SK-N-SH (cell line): ENCODE measurements at regions not wholly inside any gene's neighbourhood (a gene's known extent, or its start where the extent isn't known, plus 50 kb on each side); places are given as distances from the start of the nearest gene placed in this dataset.

Experiments
- CTCF ChIA-PET: fragments of 300-600, 350-600 bp; formaldehyde crosslinking; extraction: SDS; loops from one replicate; lab custom pipeline; 2021; lab: Yijun Ruan, JAX
- POLR2A ChIA-PET: fragments of 350-600 bp; sonication (Branson Sonifier 250); formaldehyde crosslinking; extraction: SDS; loops from one replicate; lab custom pipeline; 2020; ENCODE audit warnings: antibody characterized with exemption, inconsistent platforms; lab: Yijun Ruan, JAX
- DNase-seq: peaks from one replicate; pipeline ENCODE4 v3.0.0; 2012
- H2AFZ ChIP-seq: fragments of 200-600 bp; sonication (generic); 2 replicates; pipeline ENCODE4 v1.8.1; 2016; ENCODE audit warnings: antibody characterized with exemption, mild to moderate bottlenecking, low read depth
- H3F3A ChIP-seq: fragments of 200-600 bp; sonication (generic); replicated peaks from 2 replicates; pipeline ENCODE3; 2016; ENCODE audit warnings: antibody characterized with exemption, mild to moderate bottlenecking; ENCODE audit not compliant: insufficient read depth
- H3K27ac ChIP-seq, 2 experiments: fragments of 200-500 bp in 1 of 2; fragments of 200-600 bp in 1 of 2; sonication (Bioruptor generic) in 1 of 2; sonication (generic), shearing (Covaris generic) in 1 of 2; 2 replicates each; pipeline versions ENCODE4 v1.5.1 to v1.6.1; 2014 to 2016; ENCODE audit warnings: low read depth in 2 of 2, inconsistent platforms in 1 of 2, low read length in 1 of 2, mild to moderate bottlenecking in 1 of 2, mixed read lengths in 1 of 2
- H3K27me3 ChIP-seq: fragments of 200-600 bp; sonication (generic), shearing (Covaris generic); 2 replicates; pipeline ENCODE4 v1.6.1; 2016; ENCODE audit warnings: mixed run types; ENCODE audit not compliant: insufficient read depth
- H3K36me3 ChIP-seq, 2 experiments: fragments of 200-500 bp in 1 of 2; fragments of 200-600 bp in 1 of 2; sonication (Bioruptor generic) in 1 of 2; sonication (generic) in 1 of 2; replicated peaks in 1 of 2; 2 replicates each; pipeline versions ENCODE3 to v1.5.1; 2014 to 2016; ENCODE audit warnings: low read length in 1 of 2, mild to moderate bottlenecking in 1 of 2; ENCODE audit not compliant: insufficient read depth in 2 of 2, control insufficient read depth in 1 of 2
- H3K4me1 ChIP-seq, 2 experiments: fragments of 200-500 bp in 1 of 2; fragments of 200-600 bp in 1 of 2; sonication (Bioruptor generic) in 1 of 2; sonication (generic), shearing (Covaris generic) in 1 of 2; 2 replicates each; pipeline versions ENCODE4 v1.5.1 to v1.6.1; 2014 to 2016; ENCODE audit warnings: low read depth in 1 of 2, low read length in 1 of 2, mixed run types in 1 of 2; ENCODE audit not compliant: insufficient read depth in 2 of 2, control insufficient read depth in 1 of 2
- H3K4me2 ChIP-seq: fragments of 200-600 bp; sonication (generic), shearing (Covaris generic); 2 replicates; pipeline ENCODE4 v1.6.1; 2017; ENCODE audit warnings: mixed run types
- H3K4me3 ChIP-seq, 2 experiments: fragments of 200-500 bp in 1 of 2; fragments of 200-600 bp in 1 of 2; sonication (Bioruptor generic) in 1 of 2; sonication (generic), shearing (Covaris generic) in 1 of 2; 2 replicates each; pipeline versions ENCODE4 v1.5.1 to v1.8.1; 2014 to 2016; ENCODE audit warnings: low read depth in 2 of 2, inconsistent platforms in 1 of 2, low read length in 1 of 2, mild to moderate bottlenecking in 1 of 2, mixed read lengths in 1 of 2, moderate library complexity in 1 of 2
- H3K79me2 ChIP-seq: fragments of 200-600 bp; sonication (generic); 2 replicates; pipeline ENCODE4 v1.8.1; 2017; ENCODE audit warnings: mild to moderate bottlenecking; ENCODE audit not compliant: insufficient read depth
- H3K9ac ChIP-seq: fragments of 200-600 bp; sonication (generic); 2 replicates; pipeline ENCODE4 v1.6.1; 2017; ENCODE audit warnings: mixed run types
- H3K9me2 ChIP-seq: fragments of 200-600 bp; sonication (generic); 2 replicates; pipeline ENCODE4 v1.6.1; 2017; ENCODE audit warnings: mixed run types
- H3K9me3 ChIP-seq: fragments of 200-600 bp; sonication (generic); 2 replicates; pipeline ENCODE4 v1.6.1; 2017; ENCODE audit warnings: mixed run types, mild to moderate bottlenecking, moderate library complexity
- H4K20me1 ChIP-seq: fragments of 200-600 bp; sonication (generic); 2 replicates; pipeline ENCODE4 v1.6.1; 2017; ENCODE audit warnings: mild to moderate bottlenecking, mixed run types; ENCODE audit not compliant: insufficient read depth
- CHD2 ChIP-seq: fragments of 150-350 bp; IDR thresholded peaks from 2 replicates; pipeline ENCODE4 v1.6.1; 2018; ENCODE audit warnings: low read length; ENCODE audit not compliant: partially characterized antibody
- CTCF ChIP-seq: fragments of 200-600 bp; sonication (generic); IDR thresholded peaks from 2 replicates; pipeline ENCODE4 v1.6.1; 2017; ENCODE audit warnings: antibody characterized with exemption, mild to moderate bottlenecking, moderate library complexity
- EP300 ChIP-seq, 2 experiments: IDR thresholded peaks; 2 replicates each; pipeline versions ENCODE4 v1.4.0 to v1.6.1; 2012; ENCODE audit warnings: borderline replicate concordance in 1 of 2, low read depth in 1 of 2, low read length in 1 of 2
- FOSL2 ChIP-seq: IDR thresholded peaks from 2 replicates; pipeline ENCODE4 v1.4.0; 2012; ENCODE audit warnings: low read depth, mild to moderate bottlenecking, moderate library complexity, borderline replicate concordance
- FOXJ3 ChIP-seq: sonication (generic); formaldehyde crosslinking; IDR thresholded peaks from 2 replicates; pipeline ENCODE4 v1.5.1; 2020; ENCODE audit warnings: mild to moderate bottlenecking, missing genetic modification reagents
- FOXM1 ChIP-seq: IDR thresholded peaks from 2 replicates; pipeline ENCODE4 v1.4.0; 2012; ENCODE audit warnings: low read depth, mild to moderate bottlenecking
- GABPA ChIP-seq: IDR thresholded peaks from 2 replicates; pipeline ENCODE4 v1.4.0; 2012; ENCODE audit warnings: low read depth, mild to moderate bottlenecking
- GATA2 ChIP-seq: sonication (generic); formaldehyde crosslinking; IDR thresholded peaks from 2 replicates; pipeline ENCODE4 v1.5.0; 2020; ENCODE audit warnings: mild to moderate bottlenecking, missing genetic modification reagents
- JUND ChIP-seq: IDR thresholded peaks from 2 replicates; pipeline ENCODE4 v1.4.0; 2012
- MEF2A ChIP-seq: IDR thresholded peaks from 2 replicates; pipeline ENCODE4 v1.4.0; 2012; ENCODE audit warnings: low read depth, borderline replicate concordance
- NFIC ChIP-seq: IDR thresholded peaks from 2 replicates; pipeline ENCODE4 v1.4.0; 2012; ENCODE audit warnings: borderline replicate concordance
- NRF1 ChIP-seq: IDR thresholded peaks from 2 replicates; pipeline ENCODE4 v1.6.1; 2012; ENCODE audit warnings: low read depth, mild to moderate bottlenecking, low read length
- POLR2AphosphoS5 ChIP-seq: IDR thresholded peaks from 2 replicates; pipeline ENCODE4 v1.6.1; 2012; ENCODE audit warnings: low read depth, low read length
- RAD21 ChIP-seq: IDR thresholded peaks from 2 replicates; pipeline ENCODE4 v1.6.1; 2012; ENCODE audit warnings: mild to moderate bottlenecking, low read length
- RCOR1 ChIP-seq: fragments of 150-350 bp; IDR thresholded peaks from 2 replicates; pipeline ENCODE4 v1.6.1; 2017; ENCODE audit warnings: antibody characterized with exemption, low read length
- RFX5 ChIP-seq: IDR thresholded peaks from 2 replicates; pipeline ENCODE4 v1.6.1; 2012; ENCODE audit warnings: mild to moderate bottlenecking, improper control_type of control experiment, low read length
- RXRA ChIP-seq: IDR thresholded peaks from 2 replicates; pipeline ENCODE4 v1.4.0; 2012; ENCODE audit warnings: low read depth, mild to moderate bottlenecking, borderline replicate concordance
- SMC3 ChIP-seq: IDR thresholded peaks from 2 replicates; pipeline ENCODE4 v1.6.1; 2012; ENCODE audit warnings: low read depth, low read length, improper control_type of control experiment
- TAF1 ChIP-seq: IDR thresholded peaks from 2 replicates; pipeline ENCODE4 v1.6.1; 2012; ENCODE audit warnings: low read depth, mild to moderate bottlenecking, low read length, moderate library complexity, borderline replicate concordance
- TCF12 ChIP-seq: IDR thresholded peaks from 2 replicates; pipeline ENCODE4 v1.4.0; 2012
- TEAD4 ChIP-seq: IDR thresholded peaks from 2 replicates; pipeline ENCODE4 v1.4.0; 2012; ENCODE audit warnings: mild to moderate bottlenecking, borderline replicate concordance; ENCODE audit not compliant: insufficient read depth
- YY1 ChIP-seq: IDR thresholded peaks from 2 replicates; pipeline ENCODE4 v1.4.0; 2012; ENCODE audit warnings: low read depth, mild to moderate bottlenecking
- ZBTB33 ChIP-seq: IDR thresholded peaks from 2 replicates; pipeline ENCODE4 v1.4.0; 2012; ENCODE audit warnings: low read depth, borderline replicate concordance
- WGBS: methylation state at CpG from one replicate; pipeline ENCODE4 v1.1.6; 2017; ENCODE audit warnings: low lambda C conversion rate; 5-methylcytosine and 5-hydroxymethylcytosine counted together

GRCh38 chr5:85132269-85132668 lies 747.6 kb upstream of the EDIL3 start:
- Histone ChIP-seq H2AFZ (no peak overlapping the region), H3K79me2 (no peaks in the 10 kb centered on the region), H3K9me2 (no peaks in the 10 kb centered on the region), H3K4me2 (no peak overlapping the region), H3K27me3 (no peaks in the 10 kb centered on the region), H3K9ac (no peak overlapping the region), H4K20me1 (no peaks in the 10 kb centered on the region), H3K27ac (no peak overlapping the region), H3K4me1 (no peaks in the 10 kb centered on the region), H3K36me3 (no peaks in the 10 kb centered on the region), H3F3A (no peaks in the 10 kb centered on the region), H3K4me3 (no peak overlapping the region), H3K9me3 (no peaks in the 10 kb centered on the region)
- 0% methylated on average over 1 of the region's 1 CpG for WGBS
- DNase-seq: no peak
- CTCF ChIA-PET: no interaction called here
- POLR2A ChIA-PET: no interaction called here
- TF ChIP-seq TCF12 (no peak), RAD21 (no peak), RXRA (no peak), EP300 (IDR thresholded peaks at IDR 0.05; ENCODE audit: borderline replicate concordance in 1 of 2, low read depth in 1 of 2, low read length in 1 of 2) (no peak), GABPA (no peak), NFIC (no peak), FOXM1 (no peak), YY1 (no peak), POLR2AphosphoS5 (no peak), GATA2 (CRISPR knock-in tag) (no peak), FOSL2 (no peak), CHD2 (no peak)

- TF ChIP-seq TAF1 (no peak), JUND (no peak), MEF2A (no peak), GATA2 (CRISPR knock-in tag) (no peak), NRF1 (no peak), RFX5 (no peak), FOSL2 (no peak), CHD2 (no peak), ZBTB33 (no peak), GABPA (no peak), NFIC (no peak), CTCF (no peak), TEAD4 (no peak), EP300 (IDR thresholded peaks at IDR 0.05; ENCODE audit: borderline replicate concordance in 1 of 2, low read depth in 1 of 2, low read length in 1 of 2) (no peak), RCOR1 (no peak), RXRA (no peak), FOXJ3 (no peak), SMC3 (no peak), RAD21 (no peak)
- Histone ChIP-seq H3K36me3 (no peaks in the 10 kb centered on the region), H2AFZ (no peak overlapping the region), H3K27ac (no peak overlapping the region), H3K4me1 (no peaks in the 10 kb centered on the region), H3K4me2 (no peak overlapping the region), H4K20me1 (no peaks in the 10 kb centered on the region), H3K79me2 (no peaks in the 10 kb centered on the region), H3F3A (no peaks in the 10 kb centered on the region), H3K9me2 (no peaks in the 10 kb centered on the region), H3K27me3 (0 out of 2 replicates have a peak, but pooled peaks cover 4% of the 10 kb centered on the region), H3K9ac (no peak overlapping the region), H3K9me3 (no peaks in the 10 kb centered on the region), H3K4me3 (no peak overlapping the region)
- ChIA-PET CTCF (no interaction called here), POLR2A (no interaction called here)
- no peak for DNase-seq
These were observed 755.8 kb upstream of the EDIL3 start for GRCh38 chr5:85140471-85140870.
